CD4-positive, alpha-beta memory T cell (primary cell): ENCODE measurements at regions not wholly inside any gene's neighbourhood (a gene's known extent, or its start where the extent isn't known, plus 50 kb on each side); places are given as distances from the start of the nearest gene placed in this dataset.

Source experiments
- CTCF ChIA-PET: fragments of 350-600 bp; sonication (Branson Sonifier 250); formaldehyde crosslinking; loops from one replicate; lab custom pipeline; 2021; ENCODE audit warnings: inconsistent platforms; ENCODE audit not compliant: partially characterized antibody; lab: Charles Lee
- POLR2A ChIA-PET: fragments of 350-600 bp; sonication (Branson Sonifier 250); formaldehyde crosslinking; loops from one replicate; lab custom pipeline; 2021; ENCODE audit not compliant: partially characterized antibody; lab: Charles Lee
- DNase-seq, 5 donors: peaks; one replicate each; pipeline versions ENCODE4 v3.0.0 to v3.0.0-alpha.2; 2020 to 2022; ENCODE audit warnings: mixed read lengths in 1 of 5
- H3K27ac ChIP-seq: one replicate; pipeline ENCODE4 v1.7.0; 2013; ENCODE audit warnings: low read depth, low read length
- H3K27me3 ChIP-seq: 2 replicates; pipeline ENCODE4 v1.7.0; 2013; ENCODE audit warnings: mild to moderate bottlenecking, low read length, moderate library complexity; ENCODE audit not compliant: insufficient read depth
- H3K36me3 ChIP-seq: 2 replicates; pipeline ENCODE4 v1.7.0; 2013; ENCODE audit warnings: mild to moderate bottlenecking, low read length, moderate library complexity; ENCODE audit not compliant: insufficient read depth
- H3K4me1 ChIP-seq: 2 replicates; pipeline ENCODE4 v1.7.0; 2013; ENCODE audit warnings: mild to moderate bottlenecking, low read length, moderate library complexity; ENCODE audit not compliant: insufficient read depth
- H3K4me3 ChIP-seq, 2 donors: one replicate each; pipeline ENCODE4 v1.7.0; 2013; ENCODE audit warnings: low read length in 2 of 2, mild to moderate bottlenecking in 1 of 2
- H3K9me3 ChIP-seq, 2 donors: one replicate each; pipeline ENCODE4 v1.7.0; 2013; ENCODE audit warnings: low read length in 2 of 2, control low read depth in 1 of 2; ENCODE audit not compliant: control insufficient read depth in 1 of 2
- H3K27ac Mint-ChIP-seq, 7 donors: one replicate each; pipeline ENCODE4 v1.8.0; 2020 to 2021; ENCODE audit warnings: mixed read lengths in 7 of 7, mild to moderate bottlenecking in 6 of 7, inconsistent platforms in 3 of 7, moderate library complexity in 3 of 7
- H3K27me3 Mint-ChIP-seq, 2 donors: one replicate each; pipeline ENCODE4 v1.8.0; 2020 to 2021; ENCODE audit warnings: mixed read lengths in 2 of 2
- H3K36me3 Mint-ChIP-seq, 2 donors: one replicate each; pipeline ENCODE4 v1.8.0; 2020 to 2021; ENCODE audit warnings: mixed read lengths in 2 of 2, inconsistent platforms in 1 of 2, mild to moderate bottlenecking in 1 of 2
- H3K4me1 Mint-ChIP-seq, 4 donors: one replicate each; pipeline ENCODE4 v1.8.0; 2020 to 2021; ENCODE audit warnings: mixed read lengths in 4 of 4, mild to moderate bottlenecking in 1 of 4
- H3K4me3 Mint-ChIP-seq, 8 donors: one replicate each; pipeline ENCODE4 v1.8.0; 2020 to 2021; ENCODE audit warnings: mixed read lengths in 8 of 8, mild to moderate bottlenecking in 7 of 8, moderate library complexity in 6 of 8, inconsistent platforms in 3 of 8
- H3K9me3 Mint-ChIP-seq, 8 donors: one replicate each; pipeline ENCODE4 v1.8.0; 2020 to 2021; ENCODE audit warnings: mixed read lengths in 8 of 8, mild to moderate bottlenecking in 5 of 8, inconsistent platforms in 3 of 8, moderate library complexity in 1 of 8
- intact Hi-C: fragments of 100-400 bp; cut with micrococcal nuclease; formaldehyde crosslinking; loops from one replicate; pipeline ENCODE4 v1.15.1; 2023

- DNase-seq = no peak
- Histone ChIP-seq H3K9me3 (no peaks in the 10 kb centered on the region), H3K4me3 (no peak overlapping the region), H3K4me1 (no peaks in the 10 kb centered on the region), H3K36me3 (no peaks in the 10 kb centered on the region), H3K27me3 (no peaks in the 10 kb centered on the region), H3K27ac (no peak overlapping the region)
- ChIA-PET POLR2A (no interaction called here), CTCF (no interaction called here)
- H3K27ac Mint-ChIP-seq = no peak overlapping the region
- H3K27me3 Mint-ChIP-seq = peaks cover 0 to 1% of the 10 kb centered on the region in 2 donors
- peaks cover 0 to 1% (median 0%) of the 10 kb centered on the region in 4 donors for H3K4me1 Mint-ChIP-seq
- intact Hi-C loops = no loop called here
- no peaks in the 10 kb centered on the region for H3K36me3 Mint-ChIP-seq
- peaks cover 0 to 7% (median 1%) of the 10 kb centered on the region in 8 donors for H3K9me3 Mint-ChIP-seq
- no peak overlapping the region for H3K4me3 Mint-ChIP-seq
Measured at GRCh38 chr1:113197719-113198330, 124.8 kb downstream of the LRIG2 start.

- Histone ChIP-seq H3K27ac (no peak overlapping the region), H3K36me3 (no peaks in the 10 kb centered on the region), H3K27me3 (no peaks in the 10 kb centered on the region), H3K4me3 (no peak overlapping the region), H3K4me1 (no peaks in the 10 kb centered on the region), H3K9me3 (no peaks in the 10 kb centered on the region)
- no peaks in the 10 kb centered on the region for H3K9me3 Mint-ChIP-seq
- H3K27ac Mint-ChIP-seq = no peak overlapping the region
- no peak for DNase-seq
- intact Hi-C loops = no loop called here
- CTCF ChIA-PET = no interaction called here
- no peaks in the 10 kb centered on the region for H3K4me1 Mint-ChIP-seq
- no peak overlapping the region for H3K4me3 Mint-ChIP-seq
- peaks cover 0 to 1% of the 10 kb centered on the region in 2 donors for H3K27me3 Mint-ChIP-seq
- POLR2A ChIA-PET = no interaction called here
- no peaks in the 10 kb centered on the region for H3K36me3 Mint-ChIP-seq
Measured at GRCh38 chr1:113198806-113199205, 125.8 kb downstream of the LRIG2 start.

- no peak overlapping the region for H3K4me3 Mint-ChIP-seq
- intact Hi-C loops = no loop called here
- no peaks in the 10 kb centered on the region for H3K36me3 Mint-ChIP-seq
- Histone ChIP-seq H3K4me3 (no peak overlapping the region), H3K36me3 (no peaks in the 10 kb centered on the region), H3K27ac (no peak overlapping the region), H3K4me1 (no peaks in the 10 kb centered on the region), H3K27me3 (no peaks in the 10 kb centered on the region), H3K9me3 (no peaks in the 10 kb centered on the region)
- ChIA-PET POLR2A (no interaction called here), CTCF (no interaction called here)
- H3K4me1 Mint-ChIP-seq = no peaks in the 10 kb centered on the region
- no peaks in the 10 kb centered on the region for H3K9me3 Mint-ChIP-seq
- H3K27me3 Mint-ChIP-seq = peaks cover 0 to 4% of the 10 kb centered on the region in 2 donors
- H3K27ac Mint-ChIP-seq = no peak overlapping the region
- no peak for DNase-seq
Measured at GRCh38 chr1:113199760-113200455, 126.9 kb downstream of the LRIG2 start.

GRCh38 chr1:113201560-113201959 is 128.6 kb downstream of the LRIG2 start:
- no peaks in the 10 kb centered on the region for H3K9me3 Mint-ChIP-seq
- H3K36me3 ChIP-seq = no peaks in the 10 kb centered on the region

GRCh38 chr1:113205980-113206766 is 133.2 kb downstream of the LRIG2 start:
- H3K9me3 ChIP-seq = no peaks in the 10 kb centered on the region
- intact Hi-C loops = no loop called here
- H3K4me3 ChIP-seq = no peak overlapping the region
- Mint-ChIP-seq H3K9me3 (no peaks in the 10 kb centered on the region), H3K27me3 (peaks cover 9 to 29% of the 10 kb centered on the region in 2 donors), H3K27ac (no peak overlapping the region), H3K4me3 (no peak overlapping the region), H3K4me1 (no peaks in the 10 kb centered on the region), H3K36me3 (no peaks in the 10 kb centered on the region)
- H3K36me3 ChIP-seq = no peaks in the 10 kb centered on the region
- CTCF ChIA-PET = interaction anchor here (1.2 to 1.4 kb wide), 2 partner anchors 10 to 1076 kb away, joined by 3 to 4 read pairs; no protein-coding TSS in a partner anchor
- H3K27me3 ChIP-seq = no peaks in the 10 kb centered on the region
- no peak overlapping the region for H3K27ac ChIP-seq
- DNase-seq = no peak
- POLR2A ChIA-PET = no interaction called here
- no peaks in the 10 kb centered on the region for H3K4me1 ChIP-seq

More at GRCh38 chr1:113201560-113201959, 128.6 kb downstream of the LRIG2 start:
- peaks cover 0 to 8% of the 10 kb centered on the region in 2 donors for H3K27me3 Mint-ChIP-seq
- Histone ChIP-seq H3K4me1 (no peaks in the 10 kb centered on the region), H3K27ac (no peak overlapping the region), H3K9me3 (no peaks in the 10 kb centered on the region), H3K27me3 (no peaks in the 10 kb centered on the region), H3K4me3 (no peak overlapping the region)
- intact Hi-C loops = no loop called here
- H3K27ac Mint-ChIP-seq = no peak overlapping the region
- CTCF ChIA-PET = no interaction called here
- H3K4me1 Mint-ChIP-seq = no peaks in the 10 kb centered on the region
- DNase-seq = no peak
- H3K36me3 Mint-ChIP-seq = no peaks in the 10 kb centered on the region
- H3K4me3 Mint-ChIP-seq = no peak overlapping the region
- POLR2A ChIA-PET = no interaction called here

- H3K9me3 Mint-ChIP-seq = no peaks in the 10 kb centered on the region
- intact Hi-C loops = no loop called here
- ChIA-PET POLR2A (no interaction called here), CTCF (interaction anchor here (1.2 to 1.4 kb wide), 2 partner anchors 10 to 1075 kb away, joined by 3 to 4 read pairs; no protein-coding TSS in a partner anchor)
- no peaks in the 10 kb centered on the region for H3K9me3 ChIP-seq
- H3K4me3 ChIP-seq = no peak overlapping the region
- H3K27ac Mint-ChIP-seq = no peak overlapping the region
- H3K4me1 ChIP-seq = no peaks in the 10 kb centered on the region
- no peaks in the 10 kb centered on the region for H3K36me3 Mint-ChIP-seq
- no peaks in the 10 kb centered on the region for H3K36me3 ChIP-seq
- peaks cover 9 to 29% of the 10 kb centered on the region in 2 donors for H3K27me3 Mint-ChIP-seq
- no peak overlapping the region for H3K4me3 Mint-ChIP-seq
- no peak for DNase-seq
- no peak overlapping the region for H3K27ac ChIP-seq
- no peaks in the 10 kb centered on the region for H3K27me3 ChIP-seq
- no peaks in the 10 kb centered on the region for H3K4me1 Mint-ChIP-seq
Measured at GRCh38 chr1:113207019-113207418, 134.0 kb downstream of the LRIG2 start.

- H3K4me3 Mint-ChIP-seq = no peak overlapping the region
- no peaks in the 10 kb centered on the region for H3K4me1 Mint-ChIP-seq
- POLR2A ChIA-PET = no interaction called here
- H3K9me3 Mint-ChIP-seq = peaks cover 0 to 2% (median 0%) of the 10 kb centered on the region in 8 donors
- CTCF ChIA-PET = interaction anchor here (1.2 to 1.4 kb wide), 2 partner anchors 11 to 1075 kb away, joined by 3 to 4 read pairs; no protein-coding TSS in a partner anchor
- DNase-seq = no peak
- H3K4me3 ChIP-seq = no peak overlapping the region
- no peaks in the 10 kb centered on the region for H3K36me3 Mint-ChIP-seq
- no peaks in the 10 kb centered on the region for H3K9me3 ChIP-seq
- no peaks in the 10 kb centered on the region for H3K4me1 ChIP-seq
- no peaks in the 10 kb centered on the region for H3K27me3 ChIP-seq
- H3K27ac ChIP-seq = no peak overlapping the region
- no peak overlapping the region for H3K27ac Mint-ChIP-seq
- H3K36me3 ChIP-seq = no peaks in the 10 kb centered on the region
- intact Hi-C loops = no loop called here
- peaks cover 9 to 29% of the 10 kb centered on the region in 2 donors for H3K27me3 Mint-ChIP-seq
Measured at GRCh38 chr1:113207457-113207856, 134.5 kb downstream of the LRIG2 start.
